22Rv1 (cell line): ENCODE measurements at regions not wholly inside any gene's neighbourhood (a gene's known extent, or its start where the extent isn't known, plus 50 kb on each side); places are given as distances from the start of the nearest gene placed in this dataset.

Experiments used
- H3K27ac ChIP-seq: fragments of 450-650 bp; 2 replicates; pipeline ENCODE4 v1.5.1; 2017
- CTCF ChIP-seq: fragments of 450-650 bp; IDR thresholded peaks from 2 replicates; pipeline ENCODE4 v1.5.1; 2017; ENCODE audit warnings: mild to moderate bottlenecking
- ZFX ChIP-seq: fragments of 450-650 bp; IDR thresholded peaks from 2 replicates; pipeline ENCODE4 v1.6.1; 2017; ENCODE audit warnings: antibody characterized with exemption, borderline replicate concordance

GRCh38 chr14:22180045-22180444 is 409.0 kb downstream of the DAD1 start:
- no peak for TF ChIP-seq CTCF
- TF ChIP-seq ZFX, result no peak
- H3K27ac ChIP-seq, result no peak overlapping the region

- no peak overlapping the region for H3K27ac ChIP-seq
- TF ChIP-seq CTCF (no peak), ZFX (no peak)
These were observed 409.8 kb downstream of the DAD1 start for GRCh38 chr14:22179190-22179589.

GRCh38 chr14:22178333-22178839 is 410.6 kb downstream of the DAD1 start:
- no peak overlapping the region for H3K27ac ChIP-seq
- no peak for TF ChIP-seq ZFX

GRCh38 chr14:22177870-22178269 is 411.2 kb downstream of the DAD1 start:
- TF ChIP-seq CTCF (no peak), ZFX (no peak)
- H3K27ac ChIP-seq, result no peak overlapping the region

- H3K27ac ChIP-seq, result no peak overlapping the region
- TF ChIP-seq ZFX, result no peak
- TF ChIP-seq CTCF, result no peak
These were observed 412.1 kb downstream of the DAD1 start for GRCh38 chr14:22176957-22177356.

- H3K27ac ChIP-seq, result peak overlapping the region; percentile 80
These were observed 413.8 kb downstream of the DAD1 start for GRCh38 chr14:22175278-22175558.

GRCh38 chr14:22174412-22175277 is 414.4 kb downstream of the DAD1 start:
- peak overlapping the region; percentile 80 for H3K27ac ChIP-seq
- no peak for TF ChIP-seq ZFX

- no peak for TF ChIP-seq ZFX
- no peak for TF ChIP-seq CTCF
- no peak overlapping the region for H3K27ac ChIP-seq
These were observed 420.7 kb downstream of the DAD1 start for GRCh38 chr14:22168092-22168955.
